ENCODE measurements at regions not wholly inside any gene's neighbourhood (a gene's known extent, or its start where the extent isn't known, plus 50 kb on each side); places are given as distances from the start of the nearest gene placed in this dataset.

DNA sequence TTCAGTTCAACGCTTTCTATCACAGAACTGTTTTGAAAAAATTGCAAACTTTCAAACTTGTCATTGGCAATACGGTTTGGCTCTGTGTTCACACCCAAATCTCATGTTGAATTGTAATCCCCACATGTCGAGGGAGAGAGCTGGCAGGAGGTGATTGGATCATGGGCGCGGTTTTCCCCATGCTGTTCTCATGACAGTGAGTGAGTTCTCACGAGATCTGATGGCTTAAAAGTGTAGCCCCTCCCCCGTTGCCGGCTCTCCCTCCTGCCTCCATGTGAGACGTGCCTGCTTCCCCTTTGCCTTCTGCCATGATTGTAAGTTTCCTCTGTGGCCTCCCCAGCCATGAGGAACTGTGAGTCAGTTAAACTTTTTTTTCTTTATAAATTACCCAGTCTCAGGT lies 1144.0 kb downstream of the BRD1 start:
- DNase-seq: no peak

DNA sequence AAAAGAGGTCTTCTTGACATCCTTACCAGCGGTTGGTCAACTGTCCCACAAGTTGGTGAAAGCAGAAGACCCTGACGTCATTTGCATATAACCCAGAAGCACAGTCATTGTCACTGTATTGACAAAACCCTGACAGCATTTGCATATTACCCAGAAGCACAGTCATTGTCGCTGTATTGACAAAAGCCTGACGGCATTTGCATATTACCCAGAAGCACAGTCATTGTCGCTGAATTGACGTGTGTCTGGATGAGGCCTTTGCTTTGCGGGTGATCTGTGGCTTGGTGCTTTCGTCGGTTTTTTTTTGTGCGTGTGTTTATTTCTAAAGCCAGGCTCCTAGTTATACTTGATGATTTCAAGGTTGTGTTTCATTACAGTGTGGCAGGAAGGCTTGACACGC lies 1145.2 kb downstream of the BRD1 start:
- DNase-seq: no peak

DNA sequence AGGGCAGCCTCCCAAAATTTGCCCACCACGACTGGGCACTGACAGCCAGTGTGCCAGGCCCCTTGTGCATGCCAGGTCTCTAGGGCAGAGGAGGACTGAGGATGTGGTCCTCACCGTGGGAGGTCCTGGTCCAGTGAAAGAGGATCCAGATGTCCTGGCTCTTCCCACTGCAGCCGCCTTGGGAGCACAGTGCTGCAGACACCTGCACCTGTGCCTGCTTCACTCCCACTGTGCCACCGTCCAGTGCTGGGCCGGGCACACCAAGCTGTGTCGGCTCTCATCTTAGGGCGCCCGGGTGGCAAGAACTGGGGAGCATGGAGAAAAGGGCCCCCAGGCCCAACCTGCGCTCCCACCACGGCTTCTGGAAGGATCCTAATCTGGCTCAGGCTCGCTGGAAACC lies 1147.1 kb downstream of the BRD1 start:
- no peak for DNase-seq

DNA sequence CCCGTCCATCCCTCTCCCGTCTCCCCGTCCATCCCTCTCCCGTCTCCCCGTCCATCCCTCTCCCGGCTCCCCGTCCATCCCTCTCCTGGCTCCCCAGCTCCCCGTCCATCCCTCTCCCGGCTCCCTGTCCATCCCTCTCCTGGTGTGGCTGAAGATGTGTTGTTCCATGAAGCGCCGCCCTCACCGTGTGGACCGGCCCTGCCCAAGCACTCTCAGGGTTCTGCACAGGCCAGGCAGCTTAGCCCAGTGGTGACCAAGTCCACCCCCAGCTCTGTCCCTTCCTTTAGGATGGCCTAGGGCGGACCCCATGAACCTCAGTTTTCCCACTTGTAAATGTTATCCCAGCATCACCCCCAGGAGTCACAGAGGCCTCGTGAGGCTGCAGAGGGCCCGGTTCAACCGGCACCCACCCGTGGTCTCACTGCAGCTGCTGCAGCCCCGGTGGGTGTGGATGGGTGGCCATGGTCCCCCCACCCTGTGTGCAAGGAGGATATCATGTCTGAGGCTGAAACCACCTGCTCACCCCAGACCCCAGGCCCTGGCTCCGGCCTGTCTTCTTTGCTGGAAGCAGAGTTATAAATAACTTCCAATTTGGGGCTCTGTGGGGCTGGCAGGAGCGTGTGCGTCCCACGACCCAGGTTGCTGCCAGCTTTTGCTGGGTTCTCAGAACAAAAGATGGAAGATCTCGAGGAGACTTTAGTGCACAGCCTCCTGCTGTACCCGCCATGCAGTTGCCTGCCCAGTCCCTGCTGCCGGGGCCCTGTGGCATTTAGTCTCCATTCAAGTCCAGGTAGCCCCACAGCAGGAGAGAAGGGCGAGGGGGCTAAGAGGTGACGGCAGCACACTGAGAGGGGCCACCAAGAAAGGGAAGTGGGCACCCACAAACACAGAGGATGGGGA lies 1147.8 kb downstream of the BRD1 start:
- DNase-seq: no peak

DNA sequence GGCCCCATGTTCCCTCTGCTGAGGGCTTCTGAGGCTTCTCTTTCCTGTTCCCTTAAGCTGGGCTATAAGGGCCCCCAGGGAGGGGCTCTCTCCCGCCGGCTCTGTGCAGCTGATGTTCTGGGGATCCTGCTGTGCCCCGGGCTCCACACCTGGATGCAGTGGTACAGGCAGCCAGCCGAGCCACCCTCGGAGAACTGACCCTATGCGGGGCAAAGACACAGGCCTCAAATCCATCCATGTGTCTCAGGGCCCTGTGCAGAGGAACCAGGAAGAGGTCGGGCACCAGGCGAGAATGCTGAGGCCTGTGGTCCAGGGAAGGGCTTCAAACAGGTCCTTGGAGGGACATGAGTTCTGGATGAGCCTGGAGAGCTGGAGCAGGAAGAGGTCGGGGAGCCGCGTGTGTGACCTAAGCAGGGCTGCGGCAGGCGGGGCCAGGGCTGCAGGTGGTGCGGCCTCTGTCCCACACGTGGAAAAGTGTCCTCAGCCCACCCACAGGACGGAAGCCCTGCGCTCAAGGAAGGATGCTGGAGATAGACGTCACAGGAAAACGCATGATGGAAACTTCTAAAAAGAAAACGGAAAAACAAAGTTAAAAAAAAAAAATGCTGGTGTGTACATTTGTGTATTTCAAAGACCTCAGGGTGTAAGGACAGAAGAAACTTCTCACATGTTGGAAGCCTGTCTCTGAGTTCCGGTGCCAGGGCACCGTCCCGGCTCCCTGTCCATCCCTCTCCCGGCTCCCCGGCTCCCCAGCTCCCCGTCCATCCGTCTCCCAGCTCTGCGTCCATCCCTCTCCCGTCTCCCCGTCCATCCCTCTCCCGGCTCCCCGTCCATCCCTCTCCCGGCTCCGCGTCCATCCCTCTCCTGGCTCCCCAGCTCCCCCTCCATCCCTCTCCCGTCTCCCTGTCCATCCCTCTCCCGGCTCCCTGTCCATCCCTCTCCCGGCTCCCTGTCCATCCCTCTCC lies 1149.2 kb downstream of the BRD1 start:
- no peak for DNase-seq

DNA sequence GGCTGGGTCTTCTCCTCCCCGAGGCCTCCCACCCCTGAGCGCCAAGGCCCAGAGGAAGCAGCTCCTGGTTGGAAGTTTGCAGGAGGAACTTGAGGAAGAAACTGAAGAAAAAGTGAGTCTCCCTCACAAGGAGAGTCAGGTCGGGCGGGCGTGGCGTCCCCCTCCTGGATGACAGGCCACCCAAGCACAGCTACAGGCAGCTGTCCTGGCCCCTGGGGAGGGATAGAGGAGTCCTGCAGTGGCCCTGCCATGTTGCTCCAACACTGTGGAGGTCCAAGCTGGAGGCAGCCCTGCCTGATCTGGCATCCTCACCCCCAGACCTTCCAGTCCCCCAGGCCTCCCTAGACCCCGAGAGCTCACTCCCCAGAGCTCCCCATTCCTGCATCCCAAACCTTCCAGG lies 1150.1 kb downstream of the BRD1 start:
- DNase-seq: no peak

DNA sequence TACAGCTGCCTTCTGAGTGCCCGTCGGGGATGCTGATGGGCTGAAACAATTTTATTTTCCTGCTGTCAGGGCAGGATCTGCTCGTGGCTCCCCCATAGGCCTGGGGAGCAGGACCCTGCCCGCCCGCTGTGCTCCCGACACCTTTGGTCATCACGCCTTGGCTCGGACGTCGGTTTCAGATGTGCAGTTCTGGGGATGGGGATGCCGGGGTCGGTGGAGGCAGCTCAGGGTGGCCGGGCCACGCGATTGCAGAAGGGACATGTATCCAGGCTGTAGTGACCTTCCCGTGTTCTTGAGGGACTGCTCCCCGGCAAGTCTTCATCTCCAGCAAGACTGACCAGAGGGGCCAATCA lies 1150.5 kb downstream of the BRD1 start:
- no peak for DNase-seq

DNA sequence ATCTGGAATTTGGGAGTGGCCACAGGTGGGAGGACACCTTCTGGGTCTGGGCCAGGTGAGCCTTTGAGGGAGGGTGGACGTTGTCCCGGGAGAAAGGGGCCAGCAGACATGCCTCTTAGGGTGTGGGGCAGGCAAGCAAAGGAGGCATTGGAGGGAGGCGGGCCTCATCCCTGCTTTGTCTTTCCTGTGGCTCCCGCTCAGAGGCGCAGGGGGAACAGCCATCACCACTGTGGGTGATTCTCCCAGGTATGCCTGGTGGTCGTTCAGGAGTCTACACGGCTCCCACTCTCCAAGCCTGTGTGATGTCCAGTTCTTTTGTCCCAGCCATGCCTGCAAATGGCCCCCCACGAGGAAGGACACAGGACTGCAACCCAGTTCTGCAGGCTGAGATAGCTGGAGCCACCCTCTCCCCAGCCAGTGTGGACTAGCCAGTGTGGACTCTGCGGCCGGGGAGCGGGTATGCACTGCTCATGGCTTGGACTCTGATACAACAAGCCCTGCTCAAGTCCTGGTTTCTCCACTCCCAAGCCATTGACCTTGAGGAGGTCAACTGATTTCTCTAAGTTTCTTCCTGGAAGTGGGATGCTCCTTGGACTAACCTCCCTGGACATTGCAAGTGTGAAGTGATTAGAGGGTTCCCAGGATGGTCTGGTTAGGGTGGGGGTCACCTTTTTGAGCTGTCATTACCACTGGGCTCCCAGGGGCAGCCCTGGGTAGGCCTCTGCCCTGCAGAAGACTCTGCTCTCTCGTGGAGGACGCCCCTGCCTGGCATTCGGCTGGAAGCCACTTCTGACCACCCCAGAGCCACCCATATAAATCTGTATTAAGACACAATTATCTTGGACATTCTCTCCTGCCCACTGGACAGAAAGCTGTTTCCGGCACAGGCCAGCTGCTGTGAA lies 1151.2 kb downstream of the BRD1 start:
- no peak for DNase-seq

DNA sequence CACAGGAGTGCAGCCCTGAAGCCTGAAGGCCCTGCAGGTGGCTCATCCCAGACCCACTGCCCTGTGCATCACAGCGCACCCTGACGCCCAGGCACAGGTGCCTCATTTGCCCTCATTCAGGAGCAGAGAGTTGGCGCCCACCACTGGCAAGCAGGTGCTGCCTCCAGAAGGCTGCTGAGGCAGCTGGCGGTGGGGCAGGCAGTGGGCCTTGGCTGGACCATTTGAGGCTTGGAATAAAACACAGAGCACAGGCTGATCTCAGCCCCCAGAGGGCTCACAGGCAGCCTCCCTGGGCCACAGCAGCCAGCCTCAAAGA lies 1151.9 kb downstream of the BRD1 start:
- DNase-seq: no peak

DNA sequence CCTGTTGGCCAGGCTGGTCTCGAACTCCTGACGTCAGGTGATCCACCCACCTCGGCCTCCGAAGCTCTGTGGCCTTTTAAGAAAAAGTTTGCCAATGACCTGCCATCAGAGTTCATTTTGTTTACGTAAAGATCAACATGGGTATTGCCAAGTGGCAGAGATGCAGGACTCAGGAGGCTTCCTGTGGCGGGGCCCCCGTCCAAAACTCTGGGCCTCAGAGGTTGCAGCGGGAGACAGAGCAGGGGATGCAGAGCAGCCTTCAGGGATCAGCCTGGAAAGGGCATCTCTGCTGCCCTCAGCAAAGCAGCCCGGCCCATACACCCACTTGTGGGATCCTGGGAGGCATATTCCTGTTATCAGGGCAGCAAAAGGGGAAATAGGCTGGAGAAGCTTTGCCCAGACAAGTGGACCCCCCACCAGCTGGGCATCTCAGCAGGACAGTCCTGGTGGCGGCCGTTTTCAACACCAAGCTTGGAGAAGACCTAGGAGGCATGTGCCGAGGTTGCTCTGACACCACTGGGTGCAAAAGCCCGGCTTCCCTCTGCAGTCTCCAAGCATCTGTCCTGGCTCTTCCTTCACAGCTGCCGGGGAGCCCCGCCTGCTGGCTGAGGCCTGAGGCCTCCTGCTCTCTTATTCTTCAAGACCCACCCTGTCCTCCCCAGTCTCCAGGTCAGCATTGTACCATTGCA lies 1152.4 kb downstream of the BRD1 start:
- no peak for DNase-seq

DNA sequence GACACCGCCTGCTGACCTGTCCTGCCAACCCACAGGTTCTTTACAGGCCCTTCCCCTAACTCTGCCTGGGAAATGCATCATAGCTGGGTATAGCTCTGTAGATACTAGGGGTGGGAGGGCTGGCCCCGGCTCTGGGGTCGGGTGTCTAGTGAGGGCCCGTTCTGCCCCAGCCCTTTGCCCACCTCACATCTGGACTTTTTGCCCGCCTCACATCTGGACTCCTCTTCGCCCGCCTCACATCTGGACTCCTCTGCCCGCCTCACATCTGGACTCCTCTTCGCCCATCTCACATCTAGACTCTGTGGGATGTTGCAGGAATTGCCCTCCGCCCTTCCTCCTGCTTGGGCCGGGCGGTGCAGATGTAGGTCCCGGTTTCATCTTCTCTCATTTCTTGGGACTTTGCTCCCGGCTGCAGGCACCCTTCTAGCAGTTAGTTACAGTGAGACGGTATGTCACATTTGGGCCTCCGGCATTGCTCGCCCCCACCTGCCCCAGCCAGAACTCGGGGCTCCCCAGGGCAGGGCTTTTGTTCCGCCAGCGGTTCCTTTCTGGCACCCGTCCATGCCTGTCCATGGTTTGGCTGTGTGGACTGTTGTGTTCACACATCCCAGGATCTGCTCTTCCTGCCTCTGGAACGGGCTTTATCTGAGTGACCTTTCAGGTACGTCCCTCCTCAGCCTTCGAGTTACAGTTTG lies 1153.7 kb downstream of the BRD1 start:
- no peak for DNase-seq

DNA sequence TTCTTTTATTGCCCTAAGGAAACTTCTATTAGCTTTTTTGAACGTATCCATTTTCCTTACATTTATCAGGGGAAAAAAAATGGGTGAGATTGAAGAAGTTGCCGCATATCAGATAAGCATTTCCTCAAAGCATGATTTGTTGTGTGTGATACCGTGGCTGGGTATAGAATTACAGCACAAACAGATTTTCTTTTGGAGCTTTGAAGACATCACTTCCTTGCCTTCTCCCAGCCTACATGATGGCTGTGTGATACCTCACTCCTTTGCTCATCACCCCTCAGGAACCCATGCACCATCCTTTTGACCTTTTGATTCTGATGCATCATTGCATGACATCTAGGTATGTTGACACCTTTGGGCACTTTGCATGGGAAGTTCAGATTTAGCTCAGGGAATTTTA lies 1155.3 kb downstream of the BRD1 start:
- no peak for DNase-seq

DNA sequence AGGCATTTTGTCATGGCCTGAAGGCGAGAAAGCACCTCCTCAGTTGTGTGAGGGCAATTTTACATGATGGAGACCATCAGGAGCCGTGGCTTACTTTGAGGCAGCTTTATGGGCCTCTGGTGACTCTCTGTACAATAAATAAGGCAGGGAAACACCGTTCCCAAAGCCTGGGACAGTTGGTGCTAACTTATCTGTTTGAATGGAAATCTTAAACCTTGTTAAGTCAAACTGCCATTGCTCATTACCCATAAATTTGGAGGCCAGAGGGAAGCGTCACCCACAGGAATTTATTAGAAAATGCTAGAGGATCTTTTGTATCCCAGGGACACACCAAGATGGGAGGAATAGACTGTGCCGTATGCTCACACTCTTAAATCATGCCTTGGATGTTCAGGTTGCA lies 1156.9 kb downstream of the BRD1 start:
- DNase-seq: no peak

DNA sequence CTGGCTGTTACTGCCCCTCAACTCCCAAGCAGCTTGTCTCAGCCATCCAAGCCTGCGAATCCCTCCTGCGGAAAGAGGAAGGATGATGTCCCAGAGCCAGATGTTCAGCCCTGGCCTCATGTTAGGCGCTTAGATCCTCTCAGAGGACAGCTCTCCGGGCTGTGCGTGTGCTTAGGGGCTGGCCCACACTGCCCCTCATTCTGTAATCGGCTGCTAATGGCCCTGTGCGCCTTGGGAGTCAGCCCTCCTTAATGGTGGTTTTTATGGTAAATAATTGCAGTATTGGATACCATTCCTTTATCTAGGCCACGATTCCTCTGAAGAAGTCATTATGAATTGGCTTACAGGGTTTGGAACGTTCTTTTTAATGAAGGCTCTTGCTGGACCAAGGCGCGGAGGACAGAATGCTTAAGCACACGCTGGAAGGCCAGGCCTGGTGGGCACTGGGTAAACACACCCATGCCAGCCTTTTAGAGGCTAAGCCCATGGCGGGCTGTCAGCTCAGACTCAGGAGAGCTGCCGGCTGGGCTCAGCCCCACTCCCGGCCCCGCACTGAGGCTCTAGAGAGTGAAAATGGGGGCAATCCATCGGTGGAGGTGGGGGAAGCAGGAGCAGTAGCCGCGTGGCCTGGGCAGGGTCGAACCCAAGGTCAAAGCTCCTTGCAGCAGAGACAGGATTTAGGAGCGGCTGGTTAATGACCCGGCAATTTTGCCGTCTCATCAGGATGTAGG lies 1157.5 kb downstream of the BRD1 start:
- DNase-seq: no peak

DNA sequence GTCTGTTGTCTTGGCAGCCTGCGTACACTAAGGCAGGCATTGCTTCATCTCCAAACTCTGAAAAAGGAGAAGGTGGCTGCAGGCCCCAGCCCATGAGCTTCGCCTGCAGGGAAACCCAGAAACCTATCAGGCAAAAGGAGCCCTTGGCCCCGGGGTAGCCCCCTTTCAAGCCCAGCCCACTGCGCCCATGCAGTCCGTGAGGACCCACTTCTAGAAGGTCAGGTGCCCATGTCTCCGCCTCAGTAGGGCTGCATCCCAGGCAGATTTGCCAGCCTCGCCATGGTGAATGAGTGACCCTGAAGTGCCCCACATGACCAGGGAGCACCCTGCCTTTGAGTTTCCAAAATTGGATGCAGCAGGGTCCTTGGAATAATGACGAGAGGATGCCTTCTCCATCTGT lies 1158.4 kb downstream of the BRD1 start:
- no peak for DNase-seq

DNA sequence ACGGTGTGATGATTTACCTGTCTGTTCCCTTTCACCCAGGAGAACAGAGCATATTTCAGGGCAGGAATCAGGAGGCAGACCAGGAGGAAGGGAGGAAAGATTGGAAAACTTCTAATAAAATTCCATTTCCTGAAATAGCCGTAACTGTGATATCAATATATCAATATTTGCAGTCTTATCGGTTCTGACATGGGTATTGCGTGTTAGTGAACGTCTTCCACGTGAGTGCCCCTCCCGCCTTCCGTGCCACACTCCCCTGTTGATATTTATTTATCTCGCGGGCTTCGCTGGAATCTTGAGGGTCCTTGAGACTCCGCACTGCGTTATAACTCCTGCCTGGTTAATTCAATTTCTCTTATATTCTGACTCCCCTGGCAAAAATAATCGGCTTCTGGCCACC lies 1160.4 kb downstream of the BRD1 start:
- no peak for DNase-seq

DNA sequence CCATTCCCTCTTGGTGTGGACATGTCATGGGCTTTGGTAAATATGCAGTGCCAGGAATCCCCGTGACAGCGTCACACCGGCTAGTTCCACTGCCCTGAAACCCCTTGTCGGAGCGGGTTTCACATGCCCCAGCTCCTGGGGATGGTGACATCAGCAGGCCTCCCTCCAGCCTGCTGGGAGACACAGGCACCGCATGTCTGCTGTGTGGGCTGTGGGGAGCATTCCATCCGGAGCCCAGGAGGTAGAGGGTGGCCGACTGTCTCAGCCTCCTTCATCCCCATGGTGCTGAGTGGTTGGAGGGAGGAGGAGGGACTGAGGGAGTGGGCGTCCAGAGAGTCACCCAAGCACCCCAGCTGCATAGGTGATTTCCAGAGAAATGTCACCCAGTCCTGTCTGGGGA lies 1161.1 kb downstream of the BRD1 start:
- no peak for DNase-seq

DNA sequence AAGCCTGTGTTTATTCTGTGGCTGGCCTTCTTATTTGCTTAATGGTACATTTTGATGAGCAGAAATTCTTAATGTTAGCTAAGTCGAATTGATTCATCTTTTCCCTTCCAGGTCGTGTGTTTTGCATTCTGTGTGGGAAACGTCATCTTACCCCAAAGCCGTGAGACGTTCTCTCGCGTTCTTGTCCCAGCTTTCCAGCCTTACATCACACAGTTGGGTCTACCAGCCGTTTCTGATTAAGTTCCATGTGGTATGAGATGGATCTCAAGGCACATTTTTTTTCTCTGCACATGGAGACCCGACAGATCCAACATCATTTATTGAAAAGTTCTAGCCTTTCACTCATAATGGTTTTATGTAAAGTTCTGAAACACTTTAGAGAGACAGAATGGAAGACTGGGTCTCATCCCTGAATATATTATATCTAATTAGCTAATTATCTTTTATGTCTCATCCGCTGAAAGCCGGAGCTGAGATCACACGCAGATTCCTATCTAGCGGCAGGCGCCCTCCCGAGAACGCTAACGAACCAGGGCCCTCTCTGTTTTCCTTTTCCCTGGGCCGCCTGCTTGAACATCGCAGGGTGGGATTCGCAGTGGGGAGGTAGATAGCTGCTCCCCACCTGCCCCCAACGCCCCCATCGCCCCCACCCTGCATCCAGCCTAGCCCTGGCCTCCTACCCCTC lies 1162.2 kb downstream of the BRD1 start:
- DNase-seq: no peak

DNA sequence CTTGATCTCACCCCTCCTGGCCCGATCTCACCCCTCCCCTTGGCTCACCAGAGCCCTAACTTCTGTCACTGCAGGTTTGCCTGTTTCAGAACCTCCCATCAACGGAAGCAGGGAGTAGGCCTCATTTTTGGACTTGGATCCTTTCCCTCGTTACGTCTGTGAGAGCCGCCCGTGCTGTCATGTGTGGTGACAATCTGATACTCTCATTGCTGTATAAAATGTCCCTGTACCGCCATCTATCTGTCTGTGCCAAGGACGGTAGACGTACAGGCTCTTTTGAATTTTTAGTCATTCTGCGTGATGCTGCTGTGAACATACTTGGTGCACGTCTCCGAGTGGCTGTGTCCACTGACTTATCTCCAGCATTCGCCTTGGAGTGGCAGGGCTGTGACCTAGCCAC lies 1163.1 kb downstream of the BRD1 start:
- DNase-seq: no peak

DNA sequence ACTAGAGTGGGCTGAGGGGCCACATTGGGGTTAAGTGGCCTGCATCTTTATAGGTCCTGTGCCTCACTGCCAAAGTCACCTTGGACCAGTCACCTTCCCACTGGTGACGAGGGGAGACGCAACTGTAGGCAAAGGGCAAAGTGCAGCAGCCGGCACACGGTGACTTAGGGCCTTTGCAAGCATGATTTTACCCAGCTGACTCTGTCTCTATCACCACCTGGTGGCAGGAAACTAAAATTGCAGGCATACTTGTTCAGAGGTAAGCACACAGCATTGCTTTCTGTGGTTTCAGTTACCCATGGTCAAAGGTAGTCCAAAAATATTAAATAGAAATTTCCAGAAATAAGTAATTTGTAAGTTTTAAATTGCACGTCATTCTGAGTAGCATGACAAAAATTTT lies 1164.4 kb downstream of the BRD1 start:
- no peak for DNase-seq
